HG02642 (cell line): ENCODE measurements at regions not wholly inside any gene's neighbourhood (a gene's known extent, or its start where the extent isn't known, plus 50 kb on each side); places are given as distances from the start of the nearest gene placed in this dataset.
"Not testable (repeated sequence)": the region's sequence is repeated elsewhere in the genome, so short reads cannot be mapped to it uniquely, and the experiment has no call there.

Experiments
- ATAC-seq: cut with Tn5 transposase; IDR thresholded peaks from one replicate; pipeline ENCODE4 v1.9.1; 2021; ENCODE audit warnings: mild to moderate bottlenecking; ENCODE audit not compliant: unreplicated experiment, poor library complexity

DNA sequence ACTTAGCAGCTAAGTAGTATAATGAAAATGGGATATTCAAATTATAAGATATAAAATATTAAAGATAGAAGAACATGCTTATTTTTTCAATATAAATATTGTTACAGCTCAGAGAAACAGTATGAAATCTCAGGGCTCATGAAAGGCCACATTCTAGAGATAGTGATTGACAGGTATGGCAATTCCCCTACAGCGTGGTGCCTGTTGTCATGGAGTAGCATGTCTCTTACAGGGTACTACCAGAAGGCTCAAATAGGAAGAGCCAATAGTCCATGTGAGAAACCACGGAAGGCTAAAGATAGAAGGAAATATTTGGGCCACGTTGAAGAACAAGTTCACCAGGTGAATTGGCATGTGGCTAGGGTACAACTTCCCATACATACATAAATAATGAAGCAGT, 522.9 kb upstream of the ZNF337 start:
- ATAC-seq: not testable (repeated sequence)

GRCh38 chr20:26218301-26218700, 521.6 kb upstream of the ZNF337 start:
- ATAC-seq: no peak

DNA sequence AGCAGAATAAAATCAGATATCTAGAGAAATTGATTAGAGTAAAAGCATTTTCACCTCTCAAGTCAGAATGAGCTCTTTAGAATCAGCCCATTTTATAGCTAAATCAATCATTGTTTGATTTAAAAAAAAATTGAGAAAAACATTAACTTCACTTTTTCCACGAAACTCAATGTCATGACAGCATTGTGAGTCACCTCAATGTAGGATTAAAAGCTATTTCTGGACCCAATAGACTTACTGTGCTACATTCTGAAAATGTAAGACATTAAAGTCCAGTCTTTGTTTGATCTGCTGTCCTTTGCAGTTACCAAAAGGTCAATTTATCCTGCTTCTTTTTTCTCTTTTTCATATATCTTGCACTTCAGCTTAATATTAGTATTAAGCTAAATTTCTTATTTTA, 519.4 kb upstream of the ZNF337 start:
- no peak for ATAC-seq

DNA sequence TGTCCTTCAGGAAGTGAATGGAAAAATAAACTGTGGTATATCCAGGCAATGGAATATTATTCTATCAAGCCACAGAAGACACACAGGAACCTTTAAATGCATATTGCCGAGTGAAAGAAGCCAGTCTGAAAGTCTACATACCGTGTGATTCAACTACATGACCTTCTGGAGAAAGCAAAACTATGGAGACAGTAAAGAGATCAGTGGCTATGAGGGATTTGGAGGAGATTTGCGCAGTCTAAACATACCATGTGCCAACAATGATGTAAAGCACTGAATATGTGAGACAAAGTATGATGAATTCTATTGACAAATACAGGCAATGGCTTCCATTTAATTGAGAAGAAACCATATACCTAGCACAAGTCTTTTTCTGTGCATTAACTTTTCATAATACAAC, 518.3 kb upstream of the ZNF337 start:
- ATAC-seq: no peak

- no peak for ATAC-seq
Observed at GRCh38 chr20:26209171-26209941, 512.7 kb upstream of the ZNF337 start.

GRCh38 chr20:26208296-26209091, 511.8 kb upstream of the ZNF337 start:
- no peak for ATAC-seq

DNA sequence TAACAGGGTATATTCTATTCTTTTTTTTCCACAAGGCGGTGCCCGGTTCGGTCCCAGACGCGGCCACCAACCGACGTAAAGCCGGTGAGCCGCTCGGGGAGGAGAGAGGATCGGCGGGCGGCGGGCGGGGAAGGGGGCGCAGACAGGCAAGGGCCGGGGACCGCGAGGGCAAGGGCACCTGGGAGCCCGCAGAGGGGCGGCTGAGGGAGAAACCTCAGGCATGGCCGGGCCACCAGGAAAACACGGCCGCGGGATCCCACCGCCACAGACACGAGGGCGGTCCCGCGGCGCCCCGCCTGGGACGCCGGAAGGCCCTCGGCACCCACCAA, 511.3 kb upstream of the ZNF337 start:
- ATAC-seq: not testable (repeated sequence)

GRCh38 chr20:26207237-26207966, 510.7 kb upstream of the ZNF337 start:
- no peak for ATAC-seq

DNA sequence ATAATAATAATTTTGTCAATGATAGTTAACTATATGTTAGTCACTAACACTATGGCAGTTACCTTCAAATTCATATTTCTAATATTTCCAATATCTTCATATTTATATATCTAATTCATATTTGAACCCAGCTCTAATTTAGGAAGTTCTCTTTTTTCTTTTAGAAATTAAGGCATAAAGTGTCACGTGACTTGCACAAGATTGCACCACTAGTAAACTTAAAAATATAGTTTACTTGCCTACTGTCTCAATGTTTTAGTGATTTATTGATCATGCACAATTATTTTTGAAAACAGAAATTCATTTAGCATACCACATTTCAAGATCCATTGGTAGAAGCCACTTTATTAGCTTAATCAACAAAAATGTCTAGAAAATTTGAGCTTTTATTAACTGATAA, 508.7 kb upstream of the ZNF337 start:
- no peak for ATAC-seq

DNA sequence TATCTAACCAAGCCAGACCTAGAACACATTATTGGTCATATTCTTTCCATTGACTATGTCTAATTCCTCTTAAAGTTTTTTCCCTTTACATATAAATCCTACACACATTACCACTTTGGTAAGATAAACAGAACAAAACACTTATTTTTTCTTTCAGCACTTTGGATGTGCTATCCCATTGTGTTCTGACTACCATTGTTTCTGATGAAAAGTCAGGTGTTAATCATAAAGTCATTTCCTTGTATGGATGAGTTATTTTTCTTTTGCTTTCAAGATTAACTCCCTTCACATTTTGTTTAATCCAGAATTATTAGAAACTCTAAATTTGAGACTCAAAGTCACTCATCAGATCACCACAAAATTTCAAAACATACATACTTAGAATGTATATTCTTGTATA, 504.4 kb upstream of the ZNF337 start:
- ATAC-seq: not testable (repeated sequence)

GRCh38 chr20:26187329-26187728, 490.7 kb upstream of the ZNF337 start:
- ATAC-seq: not testable (repeated sequence)

DNA sequence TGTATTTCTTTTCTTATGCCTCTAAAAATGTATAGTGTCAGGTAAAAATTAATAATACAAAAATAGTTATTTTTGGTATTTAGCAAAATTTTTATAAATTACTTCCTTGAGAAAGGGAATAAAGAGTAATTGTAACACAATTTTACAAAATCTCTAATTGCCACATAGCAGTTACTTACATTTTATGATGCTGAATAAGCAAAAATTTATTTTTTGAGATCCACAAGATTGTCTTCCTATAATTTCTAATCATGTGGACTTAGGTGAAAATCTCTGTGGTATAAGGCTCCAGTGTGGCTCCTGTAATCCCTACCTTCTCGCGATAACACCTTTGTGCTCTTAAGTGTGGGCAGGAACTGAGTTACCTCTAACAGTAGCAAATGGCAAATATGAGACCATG, 487.1 kb upstream of the ZNF337 start:
- not testable (repeated sequence) for ATAC-seq

GRCh38 chr20:26181364-26181763, 484.7 kb upstream of the ZNF337 start:
- ATAC-seq: not testable (repeated sequence)

- not testable (repeated sequence) for ATAC-seq
Observed at GRCh38 chr20:26171875-26172274, 475.2 kb upstream of the ZNF337 start.

GRCh38 chr20:26169506-26169905, 472.9 kb upstream of the ZNF337 start:
- no peak for ATAC-seq

- no peak for ATAC-seq
Observed at GRCh38 chr20:26167499-26167898, 470.8 kb upstream of the ZNF337 start.

GRCh38 chr20:26163890-26164289, 467.2 kb upstream of the ZNF337 start:
- no peak for ATAC-seq

DNA sequence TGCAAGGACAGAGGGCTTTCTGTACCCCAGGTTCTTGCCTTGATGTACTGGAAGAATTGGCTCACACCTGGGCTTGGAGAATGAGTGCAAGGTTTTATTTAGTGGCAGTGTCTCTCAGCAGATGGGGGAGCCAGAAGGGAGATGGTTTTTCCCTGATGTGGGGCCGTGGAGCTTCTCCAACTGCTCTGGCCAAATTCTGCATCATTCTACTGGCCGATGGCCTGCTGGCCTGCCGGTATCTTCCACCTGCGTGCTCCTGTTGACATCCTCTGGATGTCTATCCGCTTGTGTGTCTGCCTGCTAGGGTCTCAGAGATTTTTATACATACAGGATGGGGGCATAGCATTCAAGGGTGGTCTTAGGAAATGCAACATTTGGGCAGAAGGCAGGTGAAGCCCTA, 466.5 kb upstream of the ZNF337 start:
- not testable (repeated sequence) for ATAC-seq

- not testable (repeated sequence) for ATAC-seq
Observed at GRCh38 chr20:26161741-26162140, 465.1 kb upstream of the ZNF337 start.

DNA sequence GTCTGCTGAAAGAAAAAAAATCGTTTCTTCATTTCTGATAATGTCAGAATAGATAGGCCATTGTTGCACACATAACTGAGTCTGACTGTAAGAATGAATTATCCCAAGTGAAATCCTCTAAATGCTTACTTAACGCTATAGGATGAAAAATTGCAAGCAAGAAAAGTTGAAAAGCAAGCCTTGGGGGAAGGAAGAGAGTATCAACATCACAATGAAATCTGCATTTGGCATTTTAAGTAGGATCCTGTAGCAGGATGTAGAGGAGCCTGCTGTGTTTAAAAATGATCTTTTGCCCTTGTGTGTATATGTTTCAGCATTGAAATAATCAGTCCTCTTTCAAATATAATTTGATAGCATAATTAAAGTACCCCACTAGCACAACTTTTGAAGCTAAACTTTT, 464.3 kb upstream of the ZNF337 start:
- not testable (repeated sequence) for ATAC-seq

DNA sequence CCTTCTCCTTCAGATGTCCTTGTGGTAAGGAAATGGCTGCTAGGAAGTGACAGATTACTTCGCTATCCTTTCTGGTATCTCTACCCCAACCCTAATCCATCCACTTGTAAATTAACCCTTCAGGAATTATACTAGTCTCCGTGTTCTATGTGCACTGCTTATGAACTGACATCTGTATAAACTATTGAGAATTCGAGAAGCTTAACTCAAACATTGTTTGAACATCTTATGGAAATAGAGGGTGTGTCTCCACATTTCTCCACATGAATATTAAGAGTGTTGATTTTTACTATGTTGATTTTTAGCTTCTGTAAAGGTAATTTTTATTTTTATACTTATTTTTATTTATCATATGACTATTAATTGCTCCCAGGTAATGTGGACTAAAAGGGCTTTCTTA, 457.6 kb upstream of the ZNF337 start:
- no peak for ATAC-seq
